Stimulated activated naive CD8-positive, alpha-beta T cell treated with anti-CD3 and anti-CD28 coated beads, Interleukin-15, amount 100 ng/mL, for 72 hours (primary cell): ENCODE measurements at regions not wholly inside any gene's neighbourhood (a gene's known extent, or its start where the extent isn't known, plus 50 kb on each side); places are given as distances from the start of the nearest gene placed in this dataset.
"Not testable (repeated sequence)": the region's sequence is repeated elsewhere in the genome, so short reads cannot be mapped to it uniquely, and the experiment has no call there.

Experiments
- ATAC-seq: fragments of 150-1000 bp; cut with Tn5 transposase; 2 replicates; pipeline ENCODE4 v1.10.0; 2021; ENCODE audit warnings: mild to moderate bottlenecking, moderate library complexity
- DNase-seq, 2 donors: peaks; one replicate each; pipeline ENCODE4 v3.0.0; 2021 to 2022
- H3K27ac Mint-ChIP-seq, 2 donors: one replicate each; pipeline ENCODE4 v1.8.0; 2022; ENCODE audit warnings: mild to moderate bottlenecking in 2 of 2, mixed read lengths in 2 of 2, moderate library complexity in 2 of 2
- H3K27me3 Mint-ChIP-seq: one replicate; pipeline ENCODE4 v1.8.0; 2022; ENCODE audit warnings: mixed read lengths
- H3K4me1 Mint-ChIP-seq: one replicate; pipeline ENCODE4 v1.8.0; 2022; ENCODE audit warnings: mild to moderate bottlenecking, mixed read lengths
- H3K4me3 Mint-ChIP-seq, 2 donors: one replicate each; pipeline ENCODE4 v1.8.0; 2022; ENCODE audit warnings: mild to moderate bottlenecking in 2 of 2, mixed read lengths in 2 of 2, moderate library complexity in 1 of 2
- H3K9me3 Mint-ChIP-seq, 2 donors: one replicate each; pipeline ENCODE4 v1.8.0; 2022; ENCODE audit warnings: mixed read lengths in 2 of 2

- H3K4me3 Mint-ChIP-seq, result no peak overlapping the region
- DNase-seq (no peak), ATAC-seq (no peak)
- H3K4me1 Mint-ChIP-seq, result no peaks in the 10 kb centered on the region
- H3K9me3 Mint-ChIP-seq, result peaks cover 0 to 17% of the 10 kb centered on the region in 2 donors
- no peak overlapping the region for H3K27ac Mint-ChIP-seq
- no peaks in the 10 kb centered on the region for H3K27me3 Mint-ChIP-seq
Measured at GRCh38 chr13:85140192-85140591, 659.0 kb downstream of the SLITRK6 start.

GRCh38 chr13:85137516-85137915, 661.7 kb downstream of the SLITRK6 start:
- no peak for ATAC-seq
- no peaks in the 10 kb centered on the region for H3K4me1 Mint-ChIP-seq
- H3K27ac Mint-ChIP-seq, result no peak overlapping the region
- no peak for DNase-seq
- H3K4me3 Mint-ChIP-seq, result no peak overlapping the region
- H3K9me3 Mint-ChIP-seq, result peaks cover 0 to 21% of the 10 kb centered on the region in 2 donors
- H3K27me3 Mint-ChIP-seq, result no peaks in the 10 kb centered on the region

GRCh38 chr13:85132986-85133385, 666.2 kb downstream of the SLITRK6 start:
- Mint-ChIP-seq H3K4me3 (no peak overlapping the region), H3K27ac (no peak overlapping the region), H3K9me3 (peaks cover 0 to 7% of the 10 kb centered on the region in 2 donors), H3K27me3 (no peaks in the 10 kb centered on the region), H3K4me1 (no peaks in the 10 kb centered on the region)
- DNase-seq (no peak), ATAC-seq (no peak)

- not testable (repeated sequence) for H3K27ac Mint-ChIP-seq, DNase-seq, H3K4me1 Mint-ChIP-seq, ATAC-seq, H3K4me3 Mint-ChIP-seq, H3K27me3 Mint-ChIP-seq
- peaks cover 0 to 16% of the 10 kb centered on the region in 2 donors for H3K9me3 Mint-ChIP-seq
Measured at GRCh38 chr13:85123501-85123900, 675.7 kb downstream of the SLITRK6 start.

GRCh38 chr13:85108356-85108755, 690.9 kb downstream of the SLITRK6 start:
- Mint-ChIP-seq H3K27ac (no peak overlapping the region), H3K9me3 (peaks cover 0 to 10% of the 10 kb centered on the region in 2 donors), H3K4me3 (no peak overlapping the region), H3K4me1 (no peaks in the 10 kb centered on the region), H3K27me3 (no peaks in the 10 kb centered on the region)
- no peak for DNase-seq
- no peak for ATAC-seq

GRCh38 chr13:85099245-85099644, 700.0 kb downstream of the SLITRK6 start:
- Mint-ChIP-seq H3K27ac (no peak overlapping the region), H3K9me3 (peaks cover 16 to 19% of the 10 kb centered on the region in 2 donors), H3K27me3 (no peaks in the 10 kb centered on the region), H3K4me1 (no peaks in the 10 kb centered on the region), H3K4me3 (no peak overlapping the region)
- ATAC-seq, result no peak
- no peak for DNase-seq

- no peak for ATAC-seq
Measured at GRCh38 chr13:85095418-85096272, 703.6 kb downstream of the SLITRK6 start.

GRCh38 chr13:85093808-85094207, 705.4 kb downstream of the SLITRK6 start:
- H3K4me3 Mint-ChIP-seq, result no peak overlapping the region
- no peaks in the 10 kb centered on the region for H3K4me1 Mint-ChIP-seq
- ATAC-seq (no peak), DNase-seq (no peak)
- peaks cover 7 to 10% of the 10 kb centered on the region in 2 donors for H3K9me3 Mint-ChIP-seq
- H3K27ac Mint-ChIP-seq, result no peak overlapping the region
- H3K27me3 Mint-ChIP-seq, result no peaks in the 10 kb centered on the region

More at GRCh38 chr13:85095418-85096272, 703.6 kb downstream of the SLITRK6 start:
- Mint-ChIP-seq H3K4me3 (no peak overlapping the region), H3K27ac (no peak overlapping the region), H3K27me3 (no peaks in the 10 kb centered on the region), H3K9me3 (peaks cover 16 to 19% of the 10 kb centered on the region in 2 donors), H3K4me1 (no peaks in the 10 kb centered on the region)
- DNase-seq, result no peak

GRCh38 chr13:85091631-85092234, 707.5 kb downstream of the SLITRK6 start:
- H3K27ac Mint-ChIP-seq, result no peak overlapping the region
- no peaks in the 10 kb centered on the region for H3K4me1 Mint-ChIP-seq
- peaks cover 7 to 10% of the 10 kb centered on the region in 2 donors for H3K9me3 Mint-ChIP-seq
- H3K4me3 Mint-ChIP-seq, result no peak overlapping the region
- no peak for DNase-seq
- ATAC-seq, result no peak
- no peaks in the 10 kb centered on the region for H3K27me3 Mint-ChIP-seq

- H3K4me3 Mint-ChIP-seq, result no peak overlapping the region
- no peaks in the 10 kb centered on the region for H3K27me3 Mint-ChIP-seq
- DNase-seq (no peak), ATAC-seq (no peak)
- H3K4me1 Mint-ChIP-seq, result no peaks in the 10 kb centered on the region
- no peak overlapping the region for H3K27ac Mint-ChIP-seq
- peaks cover 5 to 7% of the 10 kb centered on the region in 2 donors for H3K9me3 Mint-ChIP-seq
Measured at GRCh38 chr13:85089186-85089585, 710.0 kb downstream of the SLITRK6 start.

GRCh38 chr13:85080691-85081090, 718.5 kb downstream of the SLITRK6 start:
- peaks cover 0 to 7% of the 10 kb centered on the region in 2 donors for H3K9me3 Mint-ChIP-seq
- H3K27me3 Mint-ChIP-seq, result no peaks in the 10 kb centered on the region
- no peak overlapping the region for H3K4me3 Mint-ChIP-seq
- H3K27ac Mint-ChIP-seq, result no peak overlapping the region
- DNase-seq (no peak), ATAC-seq (no peak)
- no peaks in the 10 kb centered on the region for H3K4me1 Mint-ChIP-seq

- no peaks in the 10 kb centered on the region for H3K27me3 Mint-ChIP-seq
- H3K27ac Mint-ChIP-seq, result no peak overlapping the region
- H3K4me1 Mint-ChIP-seq, result no peaks in the 10 kb centered on the region
- H3K9me3 Mint-ChIP-seq, result no peaks in the 10 kb centered on the region
- ATAC-seq (no peak), DNase-seq (no peak)
- H3K4me3 Mint-ChIP-seq, result no peak overlapping the region
Measured at GRCh38 chr13:85076343-85076742, 722.9 kb downstream of the SLITRK6 start.

- no peak overlapping the region for H3K4me3 Mint-ChIP-seq
- no peaks in the 10 kb centered on the region for H3K9me3 Mint-ChIP-seq
- DNase-seq (no peak), ATAC-seq (no peak)
- no peaks in the 10 kb centered on the region for H3K4me1 Mint-ChIP-seq
- no peak overlapping the region for H3K27ac Mint-ChIP-seq
- H3K27me3 Mint-ChIP-seq, result no peaks in the 10 kb centered on the region
Measured at GRCh38 chr13:85074543-85075313, 724.5 kb downstream of the SLITRK6 start.

- no peaks in the 10 kb centered on the region for H3K9me3 Mint-ChIP-seq
- H3K4me1 Mint-ChIP-seq, result no peaks in the 10 kb centered on the region
- H3K27me3 Mint-ChIP-seq, result no peaks in the 10 kb centered on the region
- no peak overlapping the region for H3K4me3 Mint-ChIP-seq
- no peak for DNase-seq
- no peak for ATAC-seq
- no peak overlapping the region for H3K27ac Mint-ChIP-seq
Measured at GRCh38 chr13:85068231-85068630, 731.0 kb downstream of the SLITRK6 start.

GRCh38 chr13:85040215-85040614, 759.0 kb downstream of the SLITRK6 start:
- no peak for DNase-seq
- ATAC-seq, result no peak
- Mint-ChIP-seq H3K9me3 (peaks cover 0 to 5% of the 10 kb centered on the region in 2 donors), H3K27ac (no peak overlapping the region), H3K4me3 (no peak overlapping the region), H3K4me1 (no peaks in the 10 kb centered on the region), H3K27me3 (no peaks in the 10 kb centered on the region)

GRCh38 chr13:85031771-85032170, 767.4 kb downstream of the SLITRK6 start:
- ATAC-seq (no peak), DNase-seq (no peak)
- Mint-ChIP-seq H3K4me1 (no peaks in the 10 kb centered on the region), H3K9me3 (peaks cover 7 to 21% of the 10 kb centered on the region in 2 donors), H3K27ac (no peak overlapping the region), H3K27me3 (no peaks in the 10 kb centered on the region), H3K4me3 (no peak overlapping the region)
